OCI-LY3 (cell line): ENCODE measurements at regions not wholly inside any gene's neighbourhood (a gene's known extent, or its start where the extent isn't known, plus 50 kb on each side); places are given as distances from the start of the nearest gene placed in this dataset.

ENCODE experiments used
- CTCF ChIP-seq: fragments of 200-600, 300-600 bp; sonication (generic); IDR thresholded peaks from 2 replicates; pipeline ENCODE4 v1.5.1; 2014; ENCODE audit warnings: antibody characterized with exemption, low read length, low read depth
- EZH2phosphoT487 ChIP-seq: fragments of 200-600 bp; shearing (Covaris generic); IDR thresholded peaks from 2 replicates; pipeline ENCODE4 v1.6.1; 2018; ENCODE audit warnings: antibody characterized with exemption, mixed run types, low read depth

- TF ChIP-seq CTCF (peak; percentile 47), EZH2phosphoT487 (no peak)
Measured at GRCh38 chr11:92399705-92400104, 175.1 kb downstream of the FAT3 start.
